Pons (tissue), 1 donor: ENCODE measurements at regions not wholly inside any gene's neighbourhood (a gene's known extent, or its start where the extent isn't known, plus 50 kb on each side); places are given as distances from the start of the nearest gene placed in this dataset.
"Not testable (repeated sequence)": the region's sequence is repeated elsewhere in the genome, so short reads cannot be mapped to it uniquely, and the experiment has no call there.

Experiments
- DNase-seq: peaks from one replicate; pipeline ENCODE4 v3.0.0-alpha.2; 2016; ENCODE audit warnings: low spot score

DNA sequence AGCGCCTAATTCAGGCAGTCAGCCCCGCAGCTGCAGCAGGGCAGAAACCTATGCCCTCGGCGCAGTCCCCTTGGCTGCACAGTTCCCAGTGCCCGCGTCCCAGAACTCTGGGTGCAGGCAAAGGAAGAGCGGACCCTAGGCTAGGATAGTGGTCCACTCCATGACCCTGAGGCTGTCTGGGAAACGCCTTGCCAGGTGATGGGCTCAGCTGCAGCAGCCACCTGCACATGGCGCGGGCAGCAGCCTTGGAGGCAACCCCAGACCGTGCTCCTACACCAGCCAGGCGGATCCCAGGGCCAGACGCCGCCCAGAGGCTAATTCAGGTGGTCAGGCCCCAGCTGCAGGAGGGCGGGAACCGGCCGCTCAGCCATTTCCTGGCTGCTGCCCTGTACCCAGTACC is 83.0 kb downstream of the POTEC start:
- DNase-seq = not testable (repeated sequence)

DNA sequence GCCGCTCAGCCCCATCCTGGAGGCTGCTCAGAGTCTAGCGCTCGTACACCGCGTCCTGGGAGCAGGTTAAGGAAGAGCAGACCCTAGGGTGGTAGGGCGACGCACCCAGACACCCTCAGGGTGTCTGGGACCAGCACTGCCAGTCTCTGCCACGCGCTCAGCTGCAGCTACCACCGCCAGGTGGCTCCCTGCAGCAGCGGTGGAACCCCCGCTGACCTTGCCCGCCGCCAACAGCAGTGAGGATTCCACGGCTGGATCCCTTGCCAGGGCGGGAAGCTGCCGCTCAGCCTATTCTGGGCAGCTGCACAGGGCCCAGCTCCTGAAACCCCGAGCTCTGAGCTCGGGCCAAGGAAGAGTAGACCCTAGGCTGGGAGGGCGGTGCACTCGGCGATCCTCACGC is 83.6 kb downstream of the POTEC start:
- DNase-seq = not testable (repeated sequence)

DNA sequence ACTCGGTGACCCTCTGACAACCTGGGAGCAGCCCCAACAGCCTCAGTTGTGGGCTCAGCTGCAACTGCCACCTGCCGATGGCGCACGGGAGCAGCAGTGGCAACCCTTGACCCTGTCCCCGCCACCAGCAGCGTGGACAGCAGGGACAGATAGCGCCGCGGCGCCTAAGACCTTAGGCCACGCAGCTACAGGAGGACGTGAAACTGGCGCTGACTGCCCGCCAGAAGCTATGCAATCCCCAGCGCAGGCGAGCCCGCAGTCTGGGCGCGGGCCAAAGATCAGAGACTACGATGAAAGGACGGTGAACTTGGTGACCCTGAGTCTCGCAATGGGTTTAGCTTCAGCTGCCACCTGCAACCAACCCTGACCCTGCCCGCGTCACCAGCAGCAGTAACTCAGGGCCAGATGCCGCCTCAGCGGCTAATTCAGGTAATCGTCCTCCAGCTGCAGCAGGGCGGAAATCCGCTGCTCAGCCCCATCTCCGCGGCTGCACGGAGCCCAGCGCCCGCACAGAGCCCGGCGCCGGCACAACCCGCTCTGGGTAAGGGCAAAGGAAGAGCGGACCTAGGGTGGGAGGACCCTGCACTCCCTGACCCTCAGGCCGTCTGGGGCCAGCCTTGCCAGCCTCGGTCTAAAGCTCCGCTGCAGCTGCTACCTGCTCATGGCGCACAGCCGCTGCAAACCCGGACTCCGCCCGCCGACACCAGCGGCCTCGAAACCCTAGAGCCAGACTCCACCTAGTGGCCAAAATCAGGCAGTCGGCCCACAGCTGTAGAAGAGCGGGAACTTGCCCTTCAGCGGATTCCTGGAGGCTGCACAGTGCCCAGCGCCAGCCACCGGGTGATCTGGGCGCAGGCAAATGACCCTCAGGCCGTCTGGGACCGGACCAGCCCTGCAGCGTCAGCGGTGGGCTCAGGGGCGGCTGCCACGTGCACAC is 85.1 kb downstream of the POTEC start:
- DNase-seq = not testable (repeated sequence)

GRCh38 chr18:14450637-14451009 is 92.8 kb downstream of the POTEC start:
- DNase-seq = not testable (repeated sequence)

DNA sequence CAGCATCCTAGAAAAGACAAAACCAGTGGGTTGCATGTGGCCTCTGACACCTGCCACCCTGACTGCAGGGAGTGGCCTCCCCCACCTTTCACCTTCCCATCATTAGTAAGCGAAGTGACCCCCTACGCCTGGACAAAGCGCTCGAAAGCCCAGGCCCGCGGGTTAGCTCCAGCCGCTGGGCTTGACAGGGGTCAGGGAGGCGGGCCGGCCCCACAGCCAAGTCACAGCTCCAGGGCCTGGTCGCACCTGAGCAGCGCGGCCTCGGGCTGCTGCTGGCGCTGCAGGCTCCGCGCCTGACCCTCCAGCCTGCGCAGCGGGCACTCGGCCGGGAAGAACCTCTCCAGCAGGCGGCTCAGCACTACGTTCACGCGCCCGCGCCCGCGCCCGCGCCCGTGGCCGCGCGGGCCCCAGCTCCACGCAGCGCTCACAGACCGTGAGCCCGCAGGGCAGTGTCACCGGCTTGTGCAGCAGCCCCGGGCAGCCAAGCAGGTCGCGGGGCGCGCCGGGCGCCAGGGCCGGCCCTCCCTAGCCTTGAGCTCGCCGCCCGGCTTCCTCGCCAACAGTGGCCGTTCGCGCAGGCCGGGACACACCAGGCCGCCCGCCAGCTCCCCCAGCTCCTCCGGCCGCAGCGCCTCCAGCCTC is 93.3 kb downstream of the POTEC start:
- DNase-seq = not testable (repeated sequence)

- DNase-seq = not testable (repeated sequence)
Measured at GRCh38 chr18:14449062-14449461, 94.3 kb downstream of the POTEC start.

GRCh38 chr18:14447715-14448114 is 95.7 kb downstream of the POTEC start:
- not testable (repeated sequence) for DNase-seq

DNA sequence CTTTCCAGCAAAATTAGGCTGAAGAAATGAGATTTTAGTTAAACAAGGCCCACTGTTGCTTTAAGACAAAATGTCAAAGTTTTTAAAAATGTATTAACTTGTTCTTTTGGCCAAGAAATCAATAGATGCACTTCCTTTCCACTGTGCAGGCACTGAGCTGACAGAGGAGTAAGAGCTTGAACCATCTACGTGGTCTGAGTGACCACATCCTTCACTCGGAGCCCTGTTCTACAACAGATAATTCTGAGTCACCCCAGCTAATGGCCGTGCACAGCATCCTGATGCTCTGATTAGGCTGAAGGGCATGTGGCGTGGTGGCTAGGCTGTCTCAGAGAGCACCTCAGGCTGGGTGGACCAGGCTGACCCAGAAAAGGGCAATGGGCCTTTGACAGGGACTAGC is 107.9 kb downstream of the POTEC start:
- not testable (repeated sequence) for DNase-seq

- DNase-seq = not testable (repeated sequence)
Measured at GRCh38 chr18:14432371-14432770, 111.0 kb downstream of the POTEC start.

- peak; percentile 26 for DNase-seq
Measured at GRCh38 chr18:14431031-14431521, 112.3 kb downstream of the POTEC start.

DNA sequence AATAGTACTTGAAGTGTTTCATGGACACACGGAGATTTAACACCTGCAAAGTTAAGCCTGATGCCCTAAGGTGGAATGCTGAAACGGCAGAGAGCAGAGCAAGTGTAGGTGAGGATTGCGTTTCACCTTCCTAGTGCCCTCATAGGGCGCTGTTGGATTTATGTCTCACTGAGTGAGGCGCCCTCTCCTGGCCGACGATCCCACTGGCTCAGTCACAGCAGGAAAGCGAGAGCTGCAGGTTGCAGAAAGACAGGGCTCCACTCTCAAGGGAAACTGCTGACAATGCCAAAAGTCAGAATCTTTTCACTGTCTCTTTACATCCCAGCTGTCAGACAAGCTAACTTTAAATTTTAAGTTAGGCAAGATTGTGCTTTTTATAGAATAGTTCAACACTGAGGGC is 127.6 kb downstream of the POTEC start:
- DNase-seq = not testable (repeated sequence)

DNA sequence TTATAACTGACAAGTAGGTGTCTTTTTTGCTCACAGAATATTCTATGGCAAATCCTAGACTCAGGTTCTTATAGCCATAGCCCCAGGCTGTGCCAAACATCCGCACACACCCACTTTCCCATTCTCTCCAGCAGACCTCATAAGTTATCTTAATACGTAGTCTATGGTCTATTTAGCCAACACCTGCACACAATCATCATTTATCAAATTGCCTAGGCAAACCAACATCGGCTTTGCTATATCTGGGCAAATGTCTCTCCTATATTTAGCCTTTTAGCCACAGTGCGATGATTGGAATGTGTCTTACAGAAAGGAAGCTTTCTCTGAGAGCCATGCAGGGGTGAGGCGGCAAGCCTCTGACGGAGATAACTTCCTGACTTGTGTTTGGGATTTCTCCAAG is 128.0 kb downstream of the POTEC start:
- DNase-seq = not testable (repeated sequence)

DNA sequence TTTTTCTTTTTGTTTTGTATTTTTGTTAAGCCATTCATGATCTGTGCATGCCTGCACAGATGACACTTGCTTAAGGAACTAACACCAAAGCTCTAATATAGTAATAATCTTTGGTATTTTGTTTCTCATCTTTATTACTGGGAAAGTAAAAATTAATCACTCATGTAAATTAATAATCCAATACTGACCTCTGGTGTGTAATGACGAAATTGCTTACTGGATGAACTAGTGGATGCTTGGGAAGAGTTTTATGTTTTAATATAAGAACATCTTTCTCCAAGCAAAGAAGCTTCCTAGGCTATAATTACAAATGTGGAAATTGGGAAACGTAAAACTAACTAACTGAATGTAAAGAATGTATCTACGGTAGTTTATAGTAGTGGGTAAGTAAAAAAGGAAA is 147.9 kb downstream of the POTEC start:
- not testable (repeated sequence) for DNase-seq

- not testable (repeated sequence) for DNase-seq
Measured at GRCh38 chr18:14393563-14394103, 149.8 kb downstream of the POTEC start.

DNA sequence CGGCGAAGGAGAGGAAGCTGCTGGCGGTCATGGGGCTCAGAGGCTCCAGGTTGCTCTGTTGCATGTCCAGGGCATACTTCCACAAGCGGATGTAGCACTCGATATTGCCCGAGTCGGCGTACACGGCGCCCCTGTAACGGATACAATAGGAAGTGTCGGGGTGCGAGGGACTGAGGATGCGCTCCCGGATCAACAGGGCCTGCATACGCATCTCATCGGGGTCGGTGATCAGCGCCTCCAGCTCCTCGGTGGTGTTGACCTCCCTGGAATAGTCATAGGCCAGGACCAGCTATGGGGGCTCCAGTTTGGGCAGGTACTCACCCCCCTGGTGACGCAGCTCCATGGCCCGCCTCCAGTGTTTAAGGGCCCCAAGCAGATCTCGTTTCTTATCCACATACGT is 150.8 kb downstream of the POTEC start:
- DNase-seq = not testable (repeated sequence)

DNA sequence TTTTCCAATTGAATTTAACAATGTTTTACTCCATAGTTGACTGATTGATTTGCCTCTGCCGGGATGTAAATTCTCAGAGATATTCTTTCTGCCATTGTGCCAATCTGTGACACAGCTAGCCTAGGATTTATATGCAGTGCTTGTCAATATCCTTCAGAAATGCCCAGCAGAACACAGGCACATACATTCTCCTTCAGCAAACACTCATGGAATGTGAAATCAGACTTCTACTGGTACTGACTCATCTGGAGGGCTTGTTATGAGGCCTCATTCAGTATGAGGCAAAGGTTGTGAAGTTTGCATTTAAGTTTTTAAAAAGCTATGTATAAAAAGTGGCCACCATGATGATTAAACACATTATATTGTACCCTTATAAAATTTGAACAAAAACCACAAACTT is 158.4 kb downstream of the POTEC start:
- not testable (repeated sequence) for DNase-seq

DNA sequence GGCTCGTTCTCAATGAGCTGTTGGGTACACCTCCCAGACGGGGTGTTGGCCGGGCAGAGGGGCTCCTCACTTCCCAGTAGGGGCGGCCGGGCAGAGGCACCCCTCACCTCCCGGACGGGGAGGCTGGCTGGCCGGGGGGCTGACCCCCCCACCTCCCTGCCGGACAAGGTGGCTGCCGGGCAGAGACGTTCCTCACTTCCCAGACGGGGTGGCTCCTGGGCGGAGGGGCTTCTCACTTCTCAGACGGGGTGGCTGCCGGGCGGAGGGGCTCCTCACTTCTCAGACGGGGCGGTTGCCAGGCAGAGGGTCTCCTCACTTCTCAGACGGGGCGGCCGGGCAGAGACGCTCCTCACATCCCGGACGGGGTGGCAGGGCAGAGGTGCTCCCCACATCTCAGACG is 160.7 kb downstream of the POTEC start:
- DNase-seq = not testable (repeated sequence)

GRCh38 chr18:14379489-14379888 is 163.9 kb downstream of the POTEC start:
- not testable (repeated sequence) for DNase-seq

GRCh38 chr18:14378376-14378775 is 165.0 kb downstream of the POTEC start:
- not testable (repeated sequence) for DNase-seq

DNA sequence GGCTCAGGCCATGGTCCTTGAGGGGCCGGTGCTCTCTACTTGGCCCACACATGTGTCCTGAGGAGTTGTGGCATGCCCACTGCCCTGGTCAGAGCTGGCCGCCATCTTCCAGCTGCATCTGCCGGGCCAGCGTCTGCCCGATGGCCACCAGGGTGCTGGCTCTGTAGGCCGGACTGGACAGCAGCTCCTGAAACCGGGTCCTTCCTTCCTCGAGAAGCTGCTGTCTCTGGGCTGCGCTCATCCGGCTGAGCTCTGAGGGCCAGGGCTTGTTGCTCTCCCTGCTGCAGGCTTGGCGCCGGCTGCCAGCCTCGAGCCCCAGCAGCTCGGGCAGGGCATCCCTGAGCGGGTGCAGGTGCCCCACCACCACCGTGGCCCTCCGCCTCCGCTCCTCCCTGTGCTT is 182.1 kb downstream of the POTEC start:
- DNase-seq = not testable (repeated sequence)

GRCh38 chr18:14357553-14358297 is 185.7 kb downstream of the POTEC start:
- not testable (repeated sequence) for DNase-seq

DNA sequence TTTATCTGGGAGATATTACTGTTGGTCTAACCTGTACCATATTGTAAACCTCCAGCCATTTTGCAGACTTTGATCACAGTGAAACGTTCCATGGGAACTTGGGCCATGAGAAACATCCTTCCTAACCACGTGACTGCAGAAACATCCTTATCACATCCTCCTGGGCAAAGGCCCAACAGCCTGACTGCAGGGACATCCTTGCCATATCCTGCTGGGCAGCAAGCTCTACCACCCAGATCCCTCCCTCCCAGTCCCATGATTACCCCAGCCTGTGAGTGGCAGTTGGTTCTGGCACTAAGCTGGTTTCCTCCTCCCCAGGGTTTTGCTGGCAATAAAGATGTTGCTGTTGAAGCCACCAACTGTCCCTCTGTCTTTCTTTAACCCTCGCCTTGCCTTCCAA is 201.2 kb downstream of the POTEC start:
- DNase-seq = not testable (repeated sequence)
